Mesenchymal stem cell (in vitro differentiated cells and primary cell): ENCODE measurements at regions not wholly inside any gene's neighbourhood (a gene's known extent, or its start where the extent isn't known, plus 50 kb on each side); places are given as distances from the start of the nearest gene placed in this dataset.
"Not testable (repeated sequence)": the region's sequence is repeated elsewhere in the genome, so short reads cannot be mapped to it uniquely, and the experiment has no call there.

ENCODE experiments used
- DNase-seq: peaks from one replicate; pipeline ENCODE4 v3.0.0-alpha.2; 2013
- H2AFZ ChIP-seq: one replicate; pipeline ENCODE4 v1.6.1; 2013; ENCODE audit warnings: low read depth, mild to moderate bottlenecking, control low read depth, inconsistent platforms, low read length, moderate library complexity
- H2AK5ac ChIP-seq: 2 replicates; pipeline ENCODE4 v1.6.1; 2013; ENCODE audit warnings: low read length, moderate library complexity, mild to moderate bottlenecking, inconsistent platforms; ENCODE audit not compliant: severe bottlenecking
- H2BK120ac ChIP-seq: one replicate; pipeline ENCODE4 v1.6.1; 2013; ENCODE audit warnings: low read depth, mild to moderate bottlenecking, inconsistent platforms, low read length, moderate library complexity
- H2BK12ac ChIP-seq, 2 experiments: one replicate each; pipeline ENCODE4 v1.6.1; 2013; ENCODE audit warnings: inconsistent platforms in 2 of 2, low read length in 2 of 2, mild to moderate bottlenecking in 2 of 2, moderate library complexity in 2 of 2, control low read depth in 1 of 2
- H2BK15ac ChIP-seq: one replicate; pipeline ENCODE4 v1.6.1; 2013; ENCODE audit warnings: mild to moderate bottlenecking, low read depth, inconsistent platforms; ENCODE audit not compliant: poor library complexity, severe bottlenecking
- H2BK5ac ChIP-seq: 2 replicates; pipeline ENCODE4 v1.6.1; 2013; ENCODE audit warnings: low read depth, mild to moderate bottlenecking, low read length, control low read depth, inconsistent platforms; ENCODE audit not compliant: poor library complexity, severe bottlenecking
- H3K14ac ChIP-seq, 2 experiments: one replicate each; pipeline ENCODE4 v1.6.1; 2013; ENCODE audit warnings: inconsistent platforms in 2 of 2, low read length in 2 of 2, control low read depth in 1 of 2, mild to moderate bottlenecking in 1 of 2, moderate library complexity in 1 of 2
- H3K18ac ChIP-seq, 2 experiments: one replicate each; pipeline ENCODE4 v1.6.1; 2013; ENCODE audit warnings: inconsistent platforms in 2 of 2, low read length in 2 of 2, control low read depth in 1 of 2, low read depth in 1 of 2, mild to moderate bottlenecking in 1 of 2
- H3K23ac ChIP-seq, 2 experiments: one replicate each; pipeline ENCODE4 v1.6.1; 2013; ENCODE audit warnings: inconsistent platforms in 2 of 2, low read length in 2 of 2, mild to moderate bottlenecking in 2 of 2, moderate library complexity in 2 of 2, control low read depth in 1 of 2
- H3K27ac ChIP-seq: 2 replicates; pipeline ENCODE4 v1.5.1; 2013; ENCODE audit warnings: mild to moderate bottlenecking, moderate library complexity, low read length, control low read depth, inconsistent platforms; ENCODE audit not compliant: poor library complexity, severe bottlenecking
- H3K27me3 ChIP-seq, 2 experiments: 2 replicates each; pipeline versions ENCODE4 v1.6.1 to v1.7.0; 2013; ENCODE audit warnings: low read length in 2 of 2, mild to moderate bottlenecking in 2 of 2, moderate library complexity in 2 of 2, control low read depth in 1 of 2, inconsistent platforms in 1 of 2; ENCODE audit not compliant: control insufficient read depth in 1 of 2, insufficient read depth in 1 of 2
- H3K36me3 ChIP-seq, 2 experiments: 2 replicates each; pipeline versions ENCODE4 v1.6.1 to v1.7.0; 2013; ENCODE audit warnings: low read length in 2 of 2, control low read depth in 1 of 2, inconsistent platforms in 1 of 2, low read depth in 1 of 2, mild to moderate bottlenecking in 1 of 2; ENCODE audit not compliant: insufficient read depth in 2 of 2, control insufficient read depth in 1 of 2
- H3K4ac ChIP-seq, 2 experiments: one replicate each; pipeline ENCODE4 v1.6.1; 2013; ENCODE audit warnings: inconsistent platforms in 2 of 2, low read length in 2 of 2, mild to moderate bottlenecking in 2 of 2, moderate library complexity in 2 of 2, control low read depth in 1 of 2, low read depth in 1 of 2
- H3K4me1 ChIP-seq: 2 replicates; pipeline ENCODE4 v1.6.1; 2013; ENCODE audit warnings: low read depth, low read length, control low read depth; ENCODE audit not compliant: control insufficient read depth, insufficient read depth
- H3K4me2 ChIP-seq: 2 replicates; pipeline ENCODE4 v1.6.1; 2013; ENCODE audit warnings: low read length, mild to moderate bottlenecking, inconsistent platforms; ENCODE audit not compliant: poor library complexity, severe bottlenecking
- H3K4me3 ChIP-seq, 2 experiments: 2 replicates each; pipeline versions ENCODE4 v1.5.1 to v1.7.0; 2013; ENCODE audit warnings: low read length in 2 of 2, mild to moderate bottlenecking in 2 of 2, control low read depth in 1 of 2, low read depth in 1 of 2; ENCODE audit not compliant: insufficient read depth in 1 of 2
- H3K79me1 ChIP-seq: replicated peaks from 2 replicates; pipeline ENCODE4 v1.6.1; 2013; ENCODE audit warnings: mild to moderate bottlenecking, control low read depth, low read length, inconsistent platforms; ENCODE audit not compliant: poor library complexity, severe bottlenecking
- H3K9ac ChIP-seq: 2 replicates; pipeline ENCODE4 v1.7.0; 2013; ENCODE audit warnings: mild to moderate bottlenecking, low read length, moderate library complexity
- H3K9me3 ChIP-seq: 2 replicates; pipeline ENCODE4 v1.7.0; 2013; ENCODE audit warnings: mild to moderate bottlenecking, low read length; ENCODE audit not compliant: control insufficient read depth
- H4K8ac ChIP-seq: one replicate; pipeline ENCODE4 v1.6.1; 2013; ENCODE audit warnings: inconsistent platforms, mild to moderate bottlenecking, low read length, moderate library complexity
- H4K91ac ChIP-seq: one replicate; pipeline ENCODE4 v1.6.1; 2013; ENCODE audit warnings: mild to moderate bottlenecking, low read length, inconsistent platforms
- WGBS: methylation state at CpG from one replicate; pipeline ENCODE4 v1.1.7; 2013; ENCODE audit warnings: mixed read lengths; 5-methylcytosine and 5-hydroxymethylcytosine counted together

DNA sequence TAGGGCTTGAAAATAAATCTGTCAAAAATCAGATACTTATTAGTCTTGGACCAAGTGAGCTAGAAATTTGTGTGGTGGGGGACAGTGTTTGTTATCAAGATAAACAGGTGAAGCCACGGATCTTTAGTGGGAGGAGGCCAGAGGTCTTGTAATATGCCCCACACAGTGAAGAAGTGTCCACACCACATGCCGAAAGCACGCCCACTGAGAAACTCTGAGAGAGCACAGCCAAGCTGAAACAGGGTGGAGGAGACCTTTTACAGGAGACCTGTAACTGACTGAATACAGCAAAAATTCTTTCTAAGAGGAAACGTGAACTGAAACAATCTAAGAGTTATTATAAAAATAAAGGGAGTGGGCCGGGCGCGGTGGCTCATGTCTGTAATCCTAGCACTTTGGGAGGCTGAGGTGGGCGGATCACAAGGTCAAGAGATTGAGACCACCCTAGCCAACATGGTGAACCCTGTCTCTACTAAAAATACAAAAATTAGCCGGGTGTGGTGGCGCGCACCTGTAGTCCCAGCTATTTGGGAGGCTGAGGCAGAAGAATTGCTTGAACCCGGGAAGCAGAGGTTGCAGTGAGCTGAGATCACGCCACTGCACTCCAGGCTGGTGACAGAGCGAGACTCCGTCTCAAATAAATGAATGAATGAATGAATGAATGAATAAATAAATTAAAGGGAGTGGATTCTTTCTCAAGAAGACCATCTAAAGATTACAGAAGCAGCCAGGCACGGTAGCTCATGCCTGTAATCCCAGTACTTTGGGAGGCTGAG, 56.3 kb downstream of the ILRUN start:
- H2BK120ac ChIP-seq, H3K4ac ChIP-seq, H4K8ac ChIP-seq, H4K91ac ChIP-seq, H2BK12ac ChIP-seq, H3K4me3 ChIP-seq, H2AK5ac ChIP-seq, H3K18ac ChIP-seq, H2AFZ ChIP-seq, H3K27ac ChIP-seq, H3K9me3 ChIP-seq, H3K14ac ChIP-seq, H3K9ac ChIP-seq, H3K4me1 ChIP-seq, H3K4me2 ChIP-seq, H2BK5ac ChIP-seq, H2BK15ac ChIP-seq, DNase-seq, H3K27me3 ChIP-seq: not testable (repeated sequence)
- peaks cover 6 to 30% of the 10 kb centered on the region in 2 experiments for H3K36me3 ChIP-seq
- peak overlapping the region in 1 of 2 experiments; percentile 83 for H3K23ac ChIP-seq
- WGBS, result 95% methylated on average over 14 of the region's 16 CpGs
- peaks cover 21% of the 10 kb centered on the region for H3K79me1 ChIP-seq

DNA sequence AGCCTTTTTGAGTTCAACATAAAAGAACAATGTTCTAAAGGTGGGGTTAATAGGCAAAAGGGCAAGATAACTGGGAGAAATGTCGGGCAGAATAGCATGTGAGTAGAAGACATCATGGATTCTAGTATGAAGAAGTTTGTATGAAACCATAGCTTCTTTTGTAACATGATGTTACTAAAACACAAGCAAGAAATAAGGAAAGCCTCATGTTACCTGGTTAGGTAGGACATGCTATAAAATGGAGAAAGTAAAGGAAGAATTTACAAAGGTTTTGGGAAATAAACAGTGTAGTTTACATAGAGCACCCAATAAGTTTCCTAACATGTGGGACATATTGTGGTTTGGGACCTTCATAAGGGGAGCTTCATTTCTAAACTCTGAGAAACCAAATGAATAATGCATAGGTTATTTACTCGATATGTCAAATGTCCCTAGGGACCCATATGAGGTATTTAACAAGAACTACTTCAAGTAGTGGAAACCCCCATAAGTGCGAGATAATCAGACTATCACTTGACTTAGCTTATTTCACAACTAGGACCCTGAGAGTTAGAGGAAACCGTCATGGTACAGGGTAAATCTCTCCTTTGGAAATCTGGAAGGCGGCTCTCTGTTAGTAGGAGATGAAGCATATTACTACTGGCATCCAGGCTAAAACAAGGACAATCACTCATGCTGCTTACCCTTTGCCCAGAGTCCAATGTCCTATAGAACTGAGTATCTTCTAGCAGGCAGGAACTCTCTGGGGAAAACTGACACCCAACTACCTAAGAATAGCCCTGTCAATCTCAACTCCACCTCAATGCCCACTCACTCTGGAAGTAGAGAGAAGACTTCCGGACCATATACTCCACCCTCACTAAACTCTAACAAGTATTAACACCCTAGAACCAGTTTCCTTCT, 57.5 kb downstream of the ILRUN start:
- no peak overlapping the region for H3K4me3 ChIP-seq
- WGBS, result 87% methylated on average over 5 of the region's 6 CpGs
- H3K27ac ChIP-seq, result no peak overlapping the region

DNA sequence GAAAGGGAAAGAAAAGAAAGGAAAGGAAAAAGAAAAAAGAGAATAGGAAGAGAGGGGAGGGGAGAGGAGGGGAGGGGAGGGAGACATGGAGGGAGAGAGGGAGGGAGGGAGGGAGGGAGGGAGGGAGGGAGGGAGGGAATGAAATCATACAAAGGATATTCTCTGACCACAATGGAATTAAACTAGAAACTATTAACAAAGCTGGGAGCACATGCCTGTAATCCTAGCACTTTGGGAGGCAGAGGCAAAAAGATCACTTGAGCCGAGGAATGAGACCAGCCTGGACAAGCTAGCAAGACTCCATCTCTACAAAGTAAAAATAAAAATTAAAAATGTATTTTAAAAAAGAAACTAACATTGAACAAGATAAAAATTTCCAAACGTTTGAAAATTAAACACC, 62.8 kb downstream of the ILRUN start:
- Histone ChIP-seq H4K8ac (no peak overlapping the region), H3K4me2 (no peak overlapping the region), H3K79me1 (peaks cover 14% of the 10 kb centered on the region), H3K14ac (no peak overlapping the region), H4K91ac (no peak overlapping the region), H3K9me3 (no peaks in the 10 kb centered on the region), H3K4ac (no peak overlapping the region), H2AFZ (no peak overlapping the region), H3K36me3 (peaks cover 5 to 7% of the 10 kb centered on the region in 2 experiments), H2BK12ac (no peak overlapping the region), H2BK15ac (no peak overlapping the region), H3K9ac (no peak overlapping the region), H2BK5ac (no peak overlapping the region), H2BK120ac (no peak overlapping the region), H2AK5ac (no peak overlapping the region), H3K4me1 (peaks cover 3% of the 10 kb centered on the region), H3K18ac (no peak overlapping the region), H3K23ac (no peak overlapping the region), H3K27ac (no peak overlapping the region), H3K27me3 (no peaks in the 10 kb centered on the region), H3K4me3 (no peak overlapping the region)
- 67% methylated on average over 1 of the region's 2 CpGs for WGBS
- DNase-seq, result no peak

More for the DNA sequence above, 57.5 kb downstream of the ILRUN start:
- peaks cover 7 to 24% of the 10 kb centered on the region in 2 experiments for H3K36me3 ChIP-seq
- no peaks in the 10 kb centered on the region for H3K27me3 ChIP-seq
- no peak for DNase-seq
- no peak overlapping the region for H4K8ac ChIP-seq
- H2BK120ac ChIP-seq, result no peak overlapping the region
- H2BK15ac ChIP-seq, result no peak overlapping the region
- no peak overlapping the region for H2BK5ac ChIP-seq
- H3K4me2 ChIP-seq, result no peak overlapping the region
- no peak overlapping the region for H3K23ac ChIP-seq
- no peak overlapping the region for H3K4ac ChIP-seq
- H3K9me3 ChIP-seq, result no peaks in the 10 kb centered on the region
- H2AFZ ChIP-seq, result no peak overlapping the region
- peaks cover 2% of the 10 kb centered on the region for H3K4me1 ChIP-seq
- no peak overlapping the region for H2AK5ac ChIP-seq
- no peak overlapping the region for H2BK12ac ChIP-seq
- no peak overlapping the region for H4K91ac ChIP-seq
- peaks cover 24% of the 10 kb centered on the region for H3K79me1 ChIP-seq
- H3K14ac ChIP-seq, result no peak overlapping the region
- H3K18ac ChIP-seq, result no peak overlapping the region
- no peak overlapping the region for H3K9ac ChIP-seq

DNA sequence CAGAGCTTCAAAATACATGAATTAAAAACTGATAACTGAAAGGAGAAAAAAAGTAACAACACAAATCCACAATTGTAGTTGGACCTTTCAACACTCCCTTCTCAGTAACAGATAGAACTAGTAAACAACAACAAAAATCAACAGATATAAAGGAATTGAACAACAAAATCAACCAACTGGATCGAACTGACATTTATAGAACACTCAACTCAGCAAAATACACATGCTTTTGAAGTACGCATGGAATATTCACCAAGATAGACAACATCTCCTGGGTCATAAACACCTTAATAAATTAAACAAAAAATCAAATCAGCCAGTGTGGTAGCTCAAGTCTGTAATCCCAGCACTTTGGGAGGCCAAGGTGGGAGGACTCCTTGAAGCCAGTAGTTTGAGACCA, 63.3 kb downstream of the ILRUN start:
- Histone ChIP-seq H2BK15ac (no peak overlapping the region), H3K4ac (no peak overlapping the region), H3K79me1 (peaks cover 14% of the 10 kb centered on the region), H2BK12ac (no peak overlapping the region), H3K14ac (no peak overlapping the region), H4K8ac (no peak overlapping the region), H4K91ac (no peak overlapping the region), H3K27ac (no peak overlapping the region), H2BK5ac (no peak overlapping the region), H3K18ac (no peak overlapping the region), H3K4me3 (no peak overlapping the region), H3K27me3 (no peaks in the 10 kb centered on the region), H2AK5ac (no peak overlapping the region), H3K4me1 (peaks cover 3% of the 10 kb centered on the region), H3K4me2 (no peak overlapping the region), H3K23ac (no peak overlapping the region), H3K9ac (no peak overlapping the region), H3K36me3 (peaks cover 7% of the 10 kb centered on the region in 2 experiments), H3K9me3 (no peaks in the 10 kb centered on the region), H2AFZ (no peak overlapping the region), H2BK120ac (no peak overlapping the region)
- no peak for DNase-seq
- WGBS, result 98% methylated on average over 2 of the region's 2 CpGs
